Fibroblast of lung (primary cell): ENCODE measurements at regions not wholly inside any gene's neighbourhood (a gene's known extent, or its start where the extent isn't known, plus 50 kb on each side); places are given as distances from the start of the nearest gene placed in this dataset.

Experiments
- EZH2 ChIP-seq: IDR thresholded peaks from 2 replicates; pipeline ENCODE4 v1.5.1; 2012; ENCODE audit warnings: low read length, control low read depth, mild to moderate bottlenecking; ENCODE audit errors: missing control alignments
- TF ChIP-seq, protein P1 (sequence below), 2 donors: IDR thresholded peaks in 1 of 2; conservative IDR thresholded peaks in 1 of 2; 1 replicate in 1 of 2; 2 replicates in 1 of 2; pipeline ENCODE4 v1.5.1; 2011 to 2012; ENCODE audit warnings: low read length in 2 of 2, control low read depth in 1 of 2, inconsistent platforms in 1 of 2, low read depth in 1 of 2, mild to moderate bottlenecking in 1 of 2

- TF ChIP-seq, protein P1, sequence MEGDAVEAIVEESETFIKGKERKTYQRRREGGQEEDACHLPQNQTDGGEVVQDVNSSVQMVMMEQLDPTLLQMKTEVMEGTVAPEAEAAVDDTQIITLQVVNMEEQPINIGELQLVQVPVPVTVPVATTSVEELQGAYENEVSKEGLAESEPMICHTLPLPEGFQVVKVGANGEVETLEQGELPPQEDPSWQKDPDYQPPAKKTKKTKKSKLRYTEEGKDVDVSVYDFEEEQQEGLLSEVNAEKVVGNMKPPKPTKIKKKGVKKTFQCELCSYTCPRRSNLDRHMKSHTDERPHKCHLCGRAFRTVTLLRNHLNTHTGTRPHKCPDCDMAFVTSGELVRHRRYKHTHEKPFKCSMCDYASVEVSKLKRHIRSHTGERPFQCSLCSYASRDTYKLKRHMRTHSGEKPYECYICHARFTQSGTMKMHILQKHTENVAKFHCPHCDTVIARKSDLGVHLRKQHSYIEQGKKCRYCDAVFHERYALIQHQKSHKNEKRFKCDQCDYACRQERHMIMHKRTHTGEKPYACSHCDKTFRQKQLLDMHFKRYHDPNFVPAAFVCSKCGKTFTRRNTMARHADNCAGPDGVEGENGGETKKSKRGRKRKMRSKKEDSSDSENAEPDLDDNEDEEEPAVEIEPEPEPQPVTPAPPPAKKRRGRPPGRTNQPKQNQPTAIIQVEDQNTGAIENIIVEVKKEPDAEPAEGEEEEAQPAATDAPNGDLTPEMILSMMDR (conservative IDR thresholded peaks at IDR 0.05 in 1 of 2, IDR thresholded peaks at IDR 0.05 in 1 of 2; ENCODE audit: low read depth in 1 of 2, low read length in 2 of 2): no peak
- no peak for TF ChIP-seq EZH2
Observed at GRCh38 chr4:38547052-38547451, 116.9 kb upstream of the KLF3 start.
